ENCODE measurements at regions not wholly inside any gene's neighbourhood (a gene's known extent, or its start where the extent isn't known, plus 50 kb on each side); places are given as distances from the start of the nearest gene placed in this dataset.

DNA sequence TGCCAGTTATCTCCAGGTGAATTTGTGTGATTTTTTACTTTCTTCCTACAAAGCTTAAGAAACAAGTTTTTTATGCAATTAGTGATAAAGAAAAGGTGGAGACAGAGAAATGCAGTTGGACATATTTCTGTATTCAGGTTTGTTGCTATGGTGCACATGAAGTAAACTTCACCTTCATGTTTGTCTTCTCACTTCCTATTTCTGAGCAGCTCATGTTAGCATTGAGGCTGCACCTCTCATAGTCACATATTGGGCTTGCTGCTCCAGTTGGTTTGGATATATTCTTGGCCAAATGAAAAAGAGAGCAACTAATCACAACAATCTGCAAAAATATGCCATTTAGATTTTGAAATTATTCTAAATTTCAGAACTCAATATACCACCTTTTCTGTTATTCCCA is 475.6 kb upstream of the ZWINT start:
- TF ChIP-seq, protein P1, sequence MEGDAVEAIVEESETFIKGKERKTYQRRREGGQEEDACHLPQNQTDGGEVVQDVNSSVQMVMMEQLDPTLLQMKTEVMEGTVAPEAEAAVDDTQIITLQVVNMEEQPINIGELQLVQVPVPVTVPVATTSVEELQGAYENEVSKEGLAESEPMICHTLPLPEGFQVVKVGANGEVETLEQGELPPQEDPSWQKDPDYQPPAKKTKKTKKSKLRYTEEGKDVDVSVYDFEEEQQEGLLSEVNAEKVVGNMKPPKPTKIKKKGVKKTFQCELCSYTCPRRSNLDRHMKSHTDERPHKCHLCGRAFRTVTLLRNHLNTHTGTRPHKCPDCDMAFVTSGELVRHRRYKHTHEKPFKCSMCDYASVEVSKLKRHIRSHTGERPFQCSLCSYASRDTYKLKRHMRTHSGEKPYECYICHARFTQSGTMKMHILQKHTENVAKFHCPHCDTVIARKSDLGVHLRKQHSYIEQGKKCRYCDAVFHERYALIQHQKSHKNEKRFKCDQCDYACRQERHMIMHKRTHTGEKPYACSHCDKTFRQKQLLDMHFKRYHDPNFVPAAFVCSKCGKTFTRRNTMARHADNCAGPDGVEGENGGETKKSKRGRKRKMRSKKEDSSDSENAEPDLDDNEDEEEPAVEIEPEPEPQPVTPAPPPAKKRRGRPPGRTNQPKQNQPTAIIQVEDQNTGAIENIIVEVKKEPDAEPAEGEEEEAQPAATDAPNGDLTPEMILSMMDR (IDR thresholded peaks at IDR 0.05): no peak
- TF ChIP-seq POLR2A (IDR thresholded peaks at IDR 0.05): no peak

All from esophagus squamous epithelium (tissue), 4 donors.